Mucosa of stomach (tissue), 1 donor: ENCODE measurements at regions not wholly inside any gene's neighbourhood (a gene's known extent, or its start where the extent isn't known, plus 50 kb on each side); places are given as distances from the start of the nearest gene placed in this dataset.

Experiments
- H3K27me3 ChIP-seq: one replicate; pipeline ENCODE4 v1.7.0; 2013; ENCODE audit warnings: mild to moderate bottlenecking, low read length; ENCODE audit not compliant: control insufficient read depth, insufficient read depth
- H3K36me3 ChIP-seq: one replicate; pipeline ENCODE4 v1.7.0; 2013; ENCODE audit warnings: low read length; ENCODE audit not compliant: control insufficient read depth, insufficient read depth
- H3K4me1 ChIP-seq: one replicate; pipeline ENCODE4 v1.7.0; 2013; ENCODE audit warnings: mild to moderate bottlenecking, low read length; ENCODE audit not compliant: control insufficient read depth, insufficient read depth
- H3K4me3 ChIP-seq: one replicate; pipeline ENCODE4 v1.7.0; 2013; ENCODE audit warnings: low read length
- H3K9ac ChIP-seq: one replicate; pipeline ENCODE4 v1.7.0; 2013; ENCODE audit warnings: mild to moderate bottlenecking, low read length, moderate library complexity
- H3K9me3 ChIP-seq: one replicate; pipeline ENCODE4 v1.7.0; 2013; ENCODE audit warnings: mild to moderate bottlenecking, low read length, moderate library complexity; ENCODE audit not compliant: control insufficient read depth
- donor health status: Pancreatic carcinoma.

DNA sequence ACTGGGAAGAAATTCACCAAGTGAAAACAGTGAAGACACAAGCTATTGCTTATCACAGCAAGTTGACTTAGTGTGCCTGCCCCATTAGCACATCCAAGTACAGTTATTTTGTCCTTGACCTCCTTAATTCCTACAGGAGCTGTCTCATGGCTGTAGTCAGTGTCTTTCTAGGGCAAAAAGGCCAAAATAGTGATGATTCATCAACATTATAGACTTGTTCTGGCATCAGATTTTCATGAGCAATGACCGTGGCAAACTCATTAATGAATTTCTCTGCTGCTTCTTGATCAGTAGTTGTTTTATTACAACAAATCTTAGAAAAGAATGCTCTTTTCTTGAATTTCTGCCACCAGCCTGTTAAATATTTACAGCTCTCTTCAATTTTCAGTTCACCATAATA, 1169.3 kb upstream of the DDX18 start:
- Histone ChIP-seq H3K9me3 (no peaks in the 10 kb centered on the region), H3K27me3 (no peaks in the 10 kb centered on the region), H3K4me3 (no peak overlapping the region), H3K4me1 (no peaks in the 10 kb centered on the region), H3K9ac (no peak overlapping the region), H3K36me3 (no peaks in the 10 kb centered on the region)

GRCh38 chr2:116668691-116669090, 1145.8 kb upstream of the DDX18 start:
- Histone ChIP-seq H3K9me3 (no peaks in the 10 kb centered on the region), H3K36me3 (no peaks in the 10 kb centered on the region), H3K4me3 (no peak overlapping the region), H3K27me3 (no peaks in the 10 kb centered on the region), H3K9ac (no peak overlapping the region), H3K4me1 (no peaks in the 10 kb centered on the region)

- Histone ChIP-seq H3K4me3 (no peak overlapping the region), H3K27me3 (no peaks in the 10 kb centered on the region), H3K36me3 (no peaks in the 10 kb centered on the region), H3K4me1 (no peaks in the 10 kb centered on the region), H3K9me3 (no peaks in the 10 kb centered on the region), H3K9ac (no peak overlapping the region)
Observed at GRCh38 chr2:116669782-116670181, 1144.7 kb upstream of the DDX18 start.

- Histone ChIP-seq H3K4me1 (no peaks in the 10 kb centered on the region), H3K4me3 (no peak overlapping the region), H3K9ac (no peak overlapping the region), H3K27me3 (no peaks in the 10 kb centered on the region), H3K9me3 (no peaks in the 10 kb centered on the region), H3K36me3 (no peaks in the 10 kb centered on the region)
Observed at GRCh38 chr2:116674188-116674587, 1140.3 kb upstream of the DDX18 start.

GRCh38 chr2:116676776-116677175, 1137.7 kb upstream of the DDX18 start:
- Histone ChIP-seq H3K4me3 (no peak overlapping the region), H3K36me3 (no peaks in the 10 kb centered on the region), H3K9ac (no peak overlapping the region), H3K9me3 (no peaks in the 10 kb centered on the region), H3K4me1 (no peaks in the 10 kb centered on the region), H3K27me3 (no peaks in the 10 kb centered on the region)

GRCh38 chr2:116680256-116680936, 1134.1 kb upstream of the DDX18 start:
- Histone ChIP-seq H3K9me3 (no peaks in the 10 kb centered on the region), H3K9ac (no peak overlapping the region), H3K4me1 (no peaks in the 10 kb centered on the region), H3K36me3 (no peaks in the 10 kb centered on the region), H3K4me3 (no peak overlapping the region), H3K27me3 (no peaks in the 10 kb centered on the region)

- H3K9me3 ChIP-seq, result no peaks in the 10 kb centered on the region
- no peaks in the 10 kb centered on the region for H3K4me1 ChIP-seq
- no peaks in the 10 kb centered on the region for H3K27me3 ChIP-seq
- H3K9ac ChIP-seq, result no peak overlapping the region
- H3K36me3 ChIP-seq, result no peaks in the 10 kb centered on the region
- H3K4me3 ChIP-seq, result no peak overlapping the region
Observed at GRCh38 chr2:116687371-116687770, 1127.1 kb upstream of the DDX18 start.

GRCh38 chr2:116692988-116693387, 1121.5 kb upstream of the DDX18 start:
- Histone ChIP-seq H3K9me3 (no peaks in the 10 kb centered on the region), H3K36me3 (no peaks in the 10 kb centered on the region), H3K4me1 (no peaks in the 10 kb centered on the region), H3K4me3 (no peak overlapping the region), H3K27me3 (no peaks in the 10 kb centered on the region), H3K9ac (no peak overlapping the region)

DNA sequence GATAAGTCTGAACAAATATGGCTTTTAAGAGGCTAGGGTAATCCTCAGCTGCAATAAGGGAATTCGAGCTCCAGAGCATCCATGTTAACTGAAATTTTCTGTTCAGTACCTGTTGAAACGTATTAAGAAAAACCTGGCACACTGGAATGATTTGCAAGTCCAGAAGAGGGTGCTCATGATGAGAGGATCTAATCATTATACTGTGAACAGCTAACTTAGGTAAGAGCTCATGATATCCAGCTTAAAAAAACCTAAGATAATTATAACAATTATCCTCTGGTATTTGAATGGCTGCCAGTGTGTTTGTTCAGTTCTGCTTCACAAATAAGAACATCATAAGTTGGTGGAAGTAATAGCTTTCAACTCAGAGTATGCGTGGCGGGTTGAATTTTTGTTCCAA, 1118.3 kb upstream of the DDX18 start:
- Histone ChIP-seq H3K9ac (no peak overlapping the region), H3K4me1 (no peaks in the 10 kb centered on the region), H3K9me3 (no peaks in the 10 kb centered on the region), H3K27me3 (no peaks in the 10 kb centered on the region), H3K36me3 (no peaks in the 10 kb centered on the region), H3K4me3 (no peak overlapping the region)

DNA sequence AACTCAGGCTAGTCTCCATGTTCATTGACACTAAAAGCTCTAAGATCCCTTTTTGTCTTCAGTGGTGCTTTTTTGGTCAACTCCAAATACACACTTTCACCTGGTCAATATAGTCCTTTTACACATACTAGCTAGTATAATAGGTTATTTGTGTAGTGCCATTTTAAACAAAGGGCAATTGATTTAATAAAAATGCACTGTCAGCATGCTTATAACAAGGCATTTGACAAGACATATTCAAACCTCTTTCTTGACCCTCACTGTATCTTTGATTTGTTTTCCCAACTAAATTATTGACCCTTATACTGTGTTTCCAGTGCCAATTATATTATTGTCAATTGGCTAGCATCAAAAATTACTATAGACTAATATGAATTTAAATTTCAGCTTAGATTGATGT, 1117.6 kb upstream of the DDX18 start:
- H3K4me1 ChIP-seq, result no peaks in the 10 kb centered on the region
- H3K9me3 ChIP-seq, result no peaks in the 10 kb centered on the region
- H3K4me3 ChIP-seq, result no peak overlapping the region
- H3K36me3 ChIP-seq, result no peaks in the 10 kb centered on the region
- no peaks in the 10 kb centered on the region for H3K27me3 ChIP-seq
- H3K9ac ChIP-seq, result no peak overlapping the region

GRCh38 chr2:116706396-116706795, 1108.1 kb upstream of the DDX18 start:
- Histone ChIP-seq H3K4me3 (no peak overlapping the region), H3K27me3 (no peaks in the 10 kb centered on the region), H3K9me3 (no peaks in the 10 kb centered on the region), H3K4me1 (no peaks in the 10 kb centered on the region), H3K36me3 (no peaks in the 10 kb centered on the region), H3K9ac (no peak overlapping the region)

- H3K9ac ChIP-seq, result no peak overlapping the region
- H3K36me3 ChIP-seq, result no peaks in the 10 kb centered on the region
- no peaks in the 10 kb centered on the region for H3K27me3 ChIP-seq
- H3K9me3 ChIP-seq, result no peaks in the 10 kb centered on the region
- no peak overlapping the region for H3K4me3 ChIP-seq
- no peaks in the 10 kb centered on the region for H3K4me1 ChIP-seq
Observed at GRCh38 chr2:116716038-116716437, 1098.5 kb upstream of the DDX18 start.

DNA sequence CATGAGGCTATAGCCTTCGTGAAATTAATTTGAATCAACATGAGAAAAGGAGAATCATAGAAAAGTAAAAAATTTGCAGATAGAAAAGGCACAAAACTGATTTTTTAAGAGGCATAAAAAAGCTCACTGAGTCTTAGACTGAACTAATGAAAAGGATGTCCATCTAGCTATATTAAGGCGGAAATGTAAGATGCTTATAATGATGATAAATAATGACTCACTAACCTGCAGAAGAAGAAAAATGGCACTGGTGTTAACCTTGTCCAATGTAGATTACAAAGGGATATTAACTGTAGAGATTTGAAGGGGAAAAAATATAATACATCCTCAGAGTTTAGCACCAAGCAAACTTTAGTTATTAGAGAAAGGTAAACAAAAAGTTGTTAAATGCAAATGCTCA, 1098.0 kb upstream of the DDX18 start:
- Histone ChIP-seq H3K4me3 (no peak overlapping the region), H3K9ac (no peak overlapping the region), H3K4me1 (no peaks in the 10 kb centered on the region), H3K9me3 (no peaks in the 10 kb centered on the region), H3K27me3 (no peaks in the 10 kb centered on the region), H3K36me3 (no peaks in the 10 kb centered on the region)
